ENCODE measurements at regions not wholly inside any gene's neighbourhood (a gene's known extent, or its start where the extent isn't known, plus 50 kb on each side); places are given as distances from the start of the nearest gene placed in this dataset.

GRCh38 chr1:216778737-216779136, 55.5 kb upstream of the ESRRG start:
- Histone ChIP-seq H3K4me2 (ENCODE audit: low read depth, low read length, poor library complexity, severe bottlenecking) (no peak overlapping the region), H3F3A (ENCODE audit: low read depth) (no peaks in the 10 kb centered on the region), H3K36me3 (ENCODE audit: insufficient read depth, low read length) (no peaks in the 10 kb centered on the region), H4K20me1 (ENCODE audit: insufficient read depth, low read length, poor library complexity, severe bottlenecking) (no peaks in the 10 kb centered on the region), H3K4me1 (ENCODE audit: insufficient read depth, low read length, poor library complexity, severe bottlenecking) (no peaks in the 10 kb centered on the region), H3K9me3 (ENCODE audit: insufficient read depth, low read depth, low read length) (no peaks in the 10 kb centered on the region), H3K9me2 (replicated peaks; ENCODE audit: low read depth, low read length) (no peaks in the 10 kb centered on the region), H3K79me2 (ENCODE audit: insufficient read depth, low read length) (no peaks in the 10 kb centered on the region), H3K9ac (ENCODE audit: low read depth, low read length, poor library complexity, severe bottlenecking) (no peak overlapping the region), H3K4me3 (ENCODE audit: low read length, poor library complexity, severe bottlenecking) (no peak overlapping the region), H3K27me3 (ENCODE audit: insufficient read depth, low read length, poor library complexity, severe bottlenecking) (no peaks in the 10 kb centered on the region), H2AFZ (ENCODE audit: low read length) (no peak overlapping the region)
- TF ChIP-seq CTCF (conservative IDR thresholded peaks at IDR 0.05; ENCODE audit: low read length) (no peak), EZH2phosphoT487 (IDR thresholded peaks at IDR 0.05; ENCODE audit: borderline replicate concordance) (no peak)

DNA sequence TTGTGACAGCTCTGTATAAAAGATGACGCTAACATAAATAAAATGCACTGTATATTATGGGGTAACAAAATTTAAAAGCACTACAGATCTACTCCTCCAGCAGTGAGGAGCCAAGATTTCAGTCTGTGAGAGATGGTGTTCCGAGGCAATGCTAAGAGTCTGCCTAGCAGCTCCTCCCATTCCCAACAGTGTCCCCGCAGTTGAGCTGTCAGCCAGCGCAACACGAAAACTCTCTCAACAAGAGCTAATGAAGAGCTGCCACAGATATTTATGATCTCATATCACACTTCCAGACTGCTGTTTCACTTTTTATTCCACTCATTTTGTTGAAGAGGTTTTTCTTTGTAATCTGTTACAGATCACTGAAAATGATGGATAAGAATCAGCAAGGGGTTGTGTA, 53.9 kb upstream of the ESRRG start:
- H2AFZ ChIP-seq (ENCODE audit: low read length), result no peak overlapping the region
- TF ChIP-seq EZH2phosphoT487 (IDR thresholded peaks at IDR 0.05; ENCODE audit: borderline replicate concordance) (no peak), CTCF (conservative IDR thresholded peaks at IDR 0.05; ENCODE audit: low read length) (no peak)
- no peaks in the 10 kb centered on the region for H3K36me3 ChIP-seq (ENCODE audit: insufficient read depth, low read length)
- H3K9ac ChIP-seq (ENCODE audit: low read depth, low read length, poor library complexity, severe bottlenecking), result no peak overlapping the region
- no peaks in the 10 kb centered on the region for H4K20me1 ChIP-seq (ENCODE audit: insufficient read depth, low read length, poor library complexity, severe bottlenecking)
- H3K9me3 ChIP-seq (ENCODE audit: insufficient read depth, low read depth, low read length), result no peaks in the 10 kb centered on the region
- H3K4me3 ChIP-seq (ENCODE audit: low read length, poor library complexity, severe bottlenecking), result no peak overlapping the region
- H3K4me1 ChIP-seq (ENCODE audit: insufficient read depth, low read length, poor library complexity, severe bottlenecking), result no peaks in the 10 kb centered on the region
- no peaks in the 10 kb centered on the region for H3K79me2 ChIP-seq (ENCODE audit: insufficient read depth, low read length)
- H3K9me2 ChIP-seq (replicated peaks; ENCODE audit: low read depth, low read length), result no peaks in the 10 kb centered on the region
- no peak overlapping the region for H3K4me2 ChIP-seq (ENCODE audit: low read depth, low read length, poor library complexity, severe bottlenecking)
- no peaks in the 10 kb centered on the region for H3K27me3 ChIP-seq (ENCODE audit: insufficient read depth, low read length, poor library complexity, severe bottlenecking)
- no peaks in the 10 kb centered on the region for H3F3A ChIP-seq (ENCODE audit: low read depth)

All from Loucy (cell line).